DND-41 (cell line): ENCODE measurements at regions not wholly inside any gene's neighbourhood (a gene's known extent, or its start where the extent isn't known, plus 50 kb on each side); places are given as distances from the start of the nearest gene placed in this dataset.

ENCODE experiments used
- CTCF ChIP-seq: IDR thresholded peaks from 2 replicates; pipeline ENCODE4 v1.5.1; 2012; ENCODE audit warnings: borderline replicate concordance, low read length, moderate library complexity, mild to moderate bottlenecking; ENCODE audit not compliant: poor library complexity, severe bottlenecking; ENCODE audit errors: extremely low read depth
- EZH2 ChIP-seq: IDR thresholded peaks from 3 replicates; pipeline ENCODE4 v1.6.1; 2012; ENCODE audit warnings: borderline replicate concordance, low read depth, mild to moderate bottlenecking, moderate library complexity, low read length, inconsistent platforms; ENCODE audit not compliant: severe bottlenecking

DNA sequence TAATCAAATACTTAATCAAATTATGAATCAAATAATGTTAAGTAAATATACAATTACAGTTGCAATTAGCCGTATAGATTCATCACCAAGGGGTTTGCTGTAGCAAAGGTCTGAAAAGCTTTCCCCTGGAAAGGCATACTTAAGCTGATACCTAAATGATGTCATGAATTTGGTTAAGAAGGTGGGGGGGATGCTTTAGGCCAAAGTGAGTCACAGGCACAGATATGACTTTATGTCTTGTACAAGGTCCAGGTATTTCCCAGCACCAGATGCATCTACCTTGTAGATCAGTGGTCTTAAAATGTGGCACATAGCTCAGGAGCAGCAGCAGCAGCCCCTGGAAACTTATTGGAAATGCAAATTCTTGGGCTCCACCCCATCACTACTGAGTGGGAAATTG, 557.3 kb upstream of the CDH4 start:
- TF ChIP-seq CTCF (no peak), EZH2 (no peak)
